PC-3 (cell line): ENCODE measurements at regions not wholly inside any gene's neighbourhood (a gene's known extent, or its start where the extent isn't known, plus 50 kb on each side); places are given as distances from the start of the nearest gene placed in this dataset.

Experiments
- ATAC-seq: fragments of 200-7000 bp; cut with Tn5 transposase; 2 replicates; pipeline ENCODE4 v1.9.1; 2020; ENCODE audit warnings: mild to moderate bottlenecking, moderate library complexity
- BruUV-seq: library from RNA; stranded (reverse); fragments of 400-500 nt; replicated peaks from 2 replicates; lab custom pipeline; 2021; lab: Mats Ljungman, UMichigan
- CTCF ChIA-PET: fragments of 300-600 bp; sonication (Branson Sonifier 250); formaldehyde crosslinking; loops from one replicate; lab custom pipeline; 2022; ENCODE audit warnings: antibody characterized with exemption; lab: Charles Lee
- POLR2A ChIA-PET: fragments of 300-600 bp; sonication (Branson Sonifier 250); formaldehyde crosslinking; loops from one replicate; lab custom pipeline; 2022; ENCODE audit warnings: antibody characterized with exemption; ENCODE audit not compliant: unreplicated experiment; lab: Charles Lee
- DNase-seq: peaks from one replicate; pipeline ENCODE4 v3.0.0-alpha.2; 2015
- H2AFZ ChIP-seq: fragments of 300-600 bp; sonication (generic); 2 replicates; pipeline ENCODE4 v1.6.0; 2016; ENCODE audit warnings: antibody characterized with exemption, low read length
- H3F3A ChIP-seq: fragments of 300-600 bp; sonication (generic); one replicate; pipeline ENCODE4 v1.6.0; 2017; ENCODE audit warnings: antibody characterized with exemption, low read length, control low read depth, mild to moderate bottlenecking; ENCODE audit not compliant: unreplicated experiment
- H3K27ac ChIP-seq: fragments of 300-600 bp; sonication (generic); 2 replicates; pipeline ENCODE4 v1.5.1; 2016; ENCODE audit warnings: mild to moderate bottlenecking, low read length
- H3K27me3 ChIP-seq: fragments of 300-600 bp; sonication (generic); 2 replicates; pipeline ENCODE4 v1.6.1; 2016; ENCODE audit warnings: low read length, mixed read lengths
- H3K36me3 ChIP-seq: fragments of 300-600 bp; sonication (generic); 2 replicates; pipeline ENCODE4 v1.6.1; 2016; ENCODE audit warnings: low read depth, mixed run types, low read length, mixed read lengths
- H3K4me1 ChIP-seq: fragments of 300-600 bp; sonication (generic); 2 replicates; pipeline ENCODE4 v1.5.1; 2016; ENCODE audit warnings: low read length; ENCODE audit not compliant: insufficient read depth
- H3K4me2 ChIP-seq: fragments of 300-600 bp; sonication (generic); 2 replicates; pipeline ENCODE4 v1.6.0; 2016; ENCODE audit warnings: low read length
- H3K4me3 ChIP-seq: fragments of 300-600 bp; sonication (generic); 2 replicates; pipeline ENCODE4 v1.5.1; 2016; ENCODE audit warnings: mild to moderate bottlenecking, low read length, mixed read lengths
- H3K79me2 ChIP-seq: fragments of 300-600 bp; sonication (generic); 2 replicates; pipeline ENCODE4 v1.6.1; 2017; ENCODE audit warnings: low read length, mixed read lengths
- H3K9ac ChIP-seq: fragments of 300-600 bp; sonication (generic); 2 replicates; pipeline ENCODE4 v1.6.0; 2016; ENCODE audit warnings: mild to moderate bottlenecking, low read length
- H3K9me2 ChIP-seq: fragments of 300-600 bp; sonication (generic); replicated peaks from 2 replicates; pipeline ENCODE4 v1.6.1; 2016; ENCODE audit warnings: mixed run types, low read length, mixed read lengths
- H3K9me3 ChIP-seq: fragments of 300-600 bp; sonication (generic); 2 replicates; pipeline ENCODE4 v1.6.1; 2016; ENCODE audit warnings: low read length, mixed read lengths
- H4K20me1 ChIP-seq: fragments of 300-600 bp; sonication (generic); 2 replicates; pipeline ENCODE4 v1.6.1; 2016; ENCODE audit warnings: low read length, mixed read lengths
- CTCF ChIP-seq: fragments of 300-600 bp; sonication (generic); conservative IDR thresholded peaks from 2 replicates; pipeline ENCODE4 v1.5.1; 2017; ENCODE audit warnings: antibody characterized with exemption, low read depth, mild to moderate bottlenecking, low read length
- EZH2 ChIP-seq: fragments of 300-600 bp; sonication (generic); IDR thresholded peaks from one replicate; pipeline ENCODE4 v1.6.1; 2017; ENCODE audit warnings: antibody characterized with exemption, mild to moderate bottlenecking, low read length; ENCODE audit not compliant: unreplicated experiment
- EZH2phosphoT487 ChIP-seq: fragments of 300-600 bp; sonication (generic); IDR thresholded peaks from 2 replicates; pipeline ENCODE4 v1.6.1; 2018; ENCODE audit warnings: mild to moderate bottlenecking, antibody characterized with exemption, low read length, borderline replicate concordance
- intact Hi-C: fragments of 100-400 bp; cut with micrococcal nuclease; formaldehyde crosslinking; loops from 2 replicates; pipeline ENCODE4 v1.9.0; 2023

DNA sequence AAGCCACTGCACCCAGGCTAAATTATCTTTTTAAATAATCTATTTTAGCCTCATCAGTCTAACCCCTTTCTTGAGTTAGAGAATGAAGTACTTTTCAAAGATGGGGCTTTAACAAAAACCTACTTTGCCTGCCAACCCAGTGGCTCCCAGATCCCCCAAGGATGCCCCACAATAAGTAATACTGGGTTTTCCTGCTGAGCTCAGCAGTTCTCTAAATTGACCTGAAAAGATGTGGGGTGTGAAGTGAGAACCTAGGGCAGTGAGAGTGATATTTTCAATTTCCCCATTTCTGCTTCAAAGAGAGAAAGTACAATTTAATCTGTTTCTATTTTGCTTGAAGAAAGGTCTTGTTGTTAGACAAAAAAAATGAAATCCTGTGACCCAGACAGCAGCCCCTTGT, 318.5 kb upstream of the UMPS start:
- H3K27ac ChIP-seq: no peak overlapping the region
- H3K79me2 ChIP-seq: no peaks in the 10 kb centered on the region
- H3K9me3 ChIP-seq: no peaks in the 10 kb centered on the region
- TF ChIP-seq EZH2 (no peak), CTCF (no peak), EZH2phosphoT487 (no peak)
- ChIA-PET CTCF (no interaction called here), POLR2A (no interaction called here)
- H3K4me2 ChIP-seq: no peak overlapping the region
- H3K36me3 ChIP-seq: no peaks in the 10 kb centered on the region
- H3K9ac ChIP-seq: no peak overlapping the region
- no peaks in the 10 kb centered on the region for H3K9me2 ChIP-seq
- no peaks in the 10 kb centered on the region for H4K20me1 ChIP-seq
- no peak overlapping the region for H3K4me3 ChIP-seq
- H3F3A ChIP-seq: no peaks in the 10 kb centered on the region
- no peaks in the 10 kb centered on the region for H3K27me3 ChIP-seq
- no TSS peak for BruUV-seq
- intact Hi-C loops: no loop called here
- DNase-seq (no peak), ATAC-seq (no peak)
- H3K4me1 ChIP-seq: peaks cover 25% of the 10 kb centered on the region
- no peak overlapping the region for H2AFZ ChIP-seq

DNA sequence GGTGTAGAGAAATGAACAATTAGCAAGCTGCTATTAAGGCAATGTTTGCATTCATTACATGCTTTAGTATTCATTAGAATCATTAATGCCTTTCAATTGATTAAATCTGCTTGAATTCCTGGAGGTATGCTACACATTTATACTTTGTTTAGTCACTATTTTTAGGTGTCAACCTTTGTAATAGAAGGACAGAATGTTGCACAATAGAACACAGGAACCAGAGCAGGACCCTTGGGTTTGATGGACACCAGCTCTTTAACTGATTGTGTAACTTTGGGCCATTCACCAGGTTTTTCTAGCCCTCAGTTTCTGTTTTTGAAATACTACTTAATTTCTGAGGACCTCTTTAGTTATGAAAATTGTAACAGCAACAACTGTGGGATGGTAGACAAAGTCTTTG, 317.6 kb upstream of the UMPS start:
- intact Hi-C loops: no loop called here
- H3K9me2 ChIP-seq: no peaks in the 10 kb centered on the region
- POLR2A ChIA-PET: no interaction called here
- no peak for DNase-seq
- H3K9ac ChIP-seq: no peak overlapping the region
- H3K4me1 ChIP-seq: peaks cover 18% of the 10 kb centered on the region
- H3F3A ChIP-seq: no peaks in the 10 kb centered on the region
- TF ChIP-seq EZH2phosphoT487 (no peak), EZH2 (no peak), CTCF (no peak)
- BruUV-seq: no TSS peak
- H3K9me3 ChIP-seq: no peaks in the 10 kb centered on the region
- CTCF ChIA-PET: no interaction called here
- H3K27ac ChIP-seq: no peak overlapping the region
- H3K4me3 ChIP-seq: no peak overlapping the region
- H3K36me3 ChIP-seq: no peaks in the 10 kb centered on the region
- no peak for ATAC-seq
- H3K79me2 ChIP-seq: no peaks in the 10 kb centered on the region
- no peak overlapping the region for H2AFZ ChIP-seq
- no peaks in the 10 kb centered on the region for H4K20me1 ChIP-seq
- H3K27me3 ChIP-seq: no peaks in the 10 kb centered on the region
- no peak overlapping the region for H3K4me2 ChIP-seq

- H3K4me2 ChIP-seq: no peak overlapping the region
Measured at GRCh38 chr3:124413393-124413792, 316.9 kb upstream of the UMPS start.

More at GRCh38 chr3:124413393-124413792, 316.9 kb upstream of the UMPS start:
- Histone ChIP-seq H3K4me3 (no peak overlapping the region), H3K79me2 (no peaks in the 10 kb centered on the region), H3K4me1 (peaks cover 18% of the 10 kb centered on the region), H4K20me1 (no peaks in the 10 kb centered on the region), H3K27ac (no peak overlapping the region), H2AFZ (no peak overlapping the region), H3K9ac (no peak overlapping the region), H3K36me3 (no peaks in the 10 kb centered on the region), H3K9me2 (no peaks in the 10 kb centered on the region), H3F3A (no peaks in the 10 kb centered on the region), H3K9me3 (no peaks in the 10 kb centered on the region), H3K27me3 (no peaks in the 10 kb centered on the region)
- CTCF ChIA-PET: no interaction called here
- intact Hi-C loops: no loop called here
- POLR2A ChIA-PET: no interaction called here
- DNase-seq: no peak
- no peak for ATAC-seq
- BruUV-seq: no TSS peak
- no peak for TF ChIP-seq CTCF
- no peak for TF ChIP-seq EZH2
- no peak for TF ChIP-seq EZH2phosphoT487
